ENCODE measurements at regions not wholly inside any gene's neighbourhood (a gene's known extent, or its start where the extent isn't known, plus 50 kb on each side); places are given as distances from the start of the nearest gene placed in this dataset.

DNA sequence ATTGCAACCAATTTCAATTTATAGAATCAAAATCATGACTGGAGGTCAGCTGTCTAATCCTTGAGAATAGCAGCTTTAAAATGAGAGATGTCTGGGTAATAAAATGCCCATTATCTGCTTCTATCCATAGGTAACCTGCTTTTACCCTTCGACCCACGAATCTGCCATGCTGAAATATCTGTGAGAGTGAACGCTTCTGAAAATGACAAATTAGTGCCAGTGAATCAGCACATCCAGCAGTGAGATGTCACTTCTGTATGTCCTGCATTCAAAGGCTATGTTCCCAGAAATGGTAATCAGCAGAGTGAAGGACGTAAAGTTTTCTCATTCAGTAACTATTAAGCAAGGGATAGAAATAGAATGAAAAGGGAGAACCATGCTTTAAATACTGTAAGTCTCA, 532.4 kb upstream of the ITGA1 start:
- intact Hi-C loops (cut with DNase I; ENCODE audit: low total_unique reads): no loop called here
- H3K4me1 ChIP-seq: no peaks in the 10 kb centered on the region
- no peak for DNase-seq
- no peaks in the 10 kb centered on the region for H3K27me3 ChIP-seq
- 88 to 94% (median 88%) methylated on average over 4 of the region's 4 CpGs for WGBS, 5 donors
- H3K27ac ChIP-seq: no peak overlapping the region
- H3K4me3 ChIP-seq: no peak overlapping the region
- H3K36me3 ChIP-seq: no peaks in the 10 kb centered on the region
- H3K9me3 ChIP-seq: no peaks in the 10 kb centered on the region
- no peak for TF ChIP-seq POLR2A (IDR thresholded peaks at IDR 0.05)
- no peak for TF ChIP-seq EP300 (IDR thresholded peaks at IDR 0.05)
- TF ChIP-seq, protein P1, sequence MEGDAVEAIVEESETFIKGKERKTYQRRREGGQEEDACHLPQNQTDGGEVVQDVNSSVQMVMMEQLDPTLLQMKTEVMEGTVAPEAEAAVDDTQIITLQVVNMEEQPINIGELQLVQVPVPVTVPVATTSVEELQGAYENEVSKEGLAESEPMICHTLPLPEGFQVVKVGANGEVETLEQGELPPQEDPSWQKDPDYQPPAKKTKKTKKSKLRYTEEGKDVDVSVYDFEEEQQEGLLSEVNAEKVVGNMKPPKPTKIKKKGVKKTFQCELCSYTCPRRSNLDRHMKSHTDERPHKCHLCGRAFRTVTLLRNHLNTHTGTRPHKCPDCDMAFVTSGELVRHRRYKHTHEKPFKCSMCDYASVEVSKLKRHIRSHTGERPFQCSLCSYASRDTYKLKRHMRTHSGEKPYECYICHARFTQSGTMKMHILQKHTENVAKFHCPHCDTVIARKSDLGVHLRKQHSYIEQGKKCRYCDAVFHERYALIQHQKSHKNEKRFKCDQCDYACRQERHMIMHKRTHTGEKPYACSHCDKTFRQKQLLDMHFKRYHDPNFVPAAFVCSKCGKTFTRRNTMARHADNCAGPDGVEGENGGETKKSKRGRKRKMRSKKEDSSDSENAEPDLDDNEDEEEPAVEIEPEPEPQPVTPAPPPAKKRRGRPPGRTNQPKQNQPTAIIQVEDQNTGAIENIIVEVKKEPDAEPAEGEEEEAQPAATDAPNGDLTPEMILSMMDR (IDR thresholded peaks at IDR 0.05): no peak
- TF ChIP-seq POLR2AphosphoS5 (IDR thresholded peaks at IDR 0.05): no peak

DNA sequence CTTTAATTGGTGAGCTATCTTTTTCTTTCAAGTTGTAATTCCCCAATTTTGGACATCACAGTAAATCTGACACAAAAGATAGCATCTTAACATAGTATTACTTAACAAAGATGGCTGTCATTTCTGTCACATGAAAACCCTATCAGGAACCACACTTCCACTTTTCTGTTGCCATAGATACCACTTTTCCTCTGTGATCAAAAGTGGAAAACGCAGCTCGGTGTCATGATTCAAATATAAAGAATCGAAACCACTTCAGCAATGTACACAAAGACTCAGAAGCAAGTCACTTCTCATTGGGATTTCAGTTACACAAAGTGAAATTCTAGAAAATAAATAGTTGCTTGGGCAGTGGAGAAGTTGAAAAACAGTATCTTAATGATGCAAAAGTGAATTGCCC, 524.9 kb upstream of the ITGA1 start:
- intact Hi-C loops (cut with DNase I; ENCODE audit: low total_unique reads): no loop called here
- H3K27me3 ChIP-seq: no peaks in the 10 kb centered on the region
- WGBS, 5 donors: 51 to 78% (median 62%) methylated on average over 3 of the region's 3 CpGs
- TF ChIP-seq, protein P1 (IDR thresholded peaks at IDR 0.05): no peak
- TF ChIP-seq EP300 (IDR thresholded peaks at IDR 0.05): no peak
- no peak for TF ChIP-seq POLR2A (IDR thresholded peaks at IDR 0.05)
- no peak for TF ChIP-seq POLR2AphosphoS5 (IDR thresholded peaks at IDR 0.05)
- H3K9me3 ChIP-seq: no peaks in the 10 kb centered on the region
- no peak overlapping the region for H3K27ac ChIP-seq
- no peak overlapping the region for H3K4me3 ChIP-seq
- peak in 1 of 2 donors; percentile 15 for DNase-seq
- H3K4me1 ChIP-seq: no peaks in the 10 kb centered on the region
- no peaks in the 10 kb centered on the region for H3K36me3 ChIP-seq

DNA sequence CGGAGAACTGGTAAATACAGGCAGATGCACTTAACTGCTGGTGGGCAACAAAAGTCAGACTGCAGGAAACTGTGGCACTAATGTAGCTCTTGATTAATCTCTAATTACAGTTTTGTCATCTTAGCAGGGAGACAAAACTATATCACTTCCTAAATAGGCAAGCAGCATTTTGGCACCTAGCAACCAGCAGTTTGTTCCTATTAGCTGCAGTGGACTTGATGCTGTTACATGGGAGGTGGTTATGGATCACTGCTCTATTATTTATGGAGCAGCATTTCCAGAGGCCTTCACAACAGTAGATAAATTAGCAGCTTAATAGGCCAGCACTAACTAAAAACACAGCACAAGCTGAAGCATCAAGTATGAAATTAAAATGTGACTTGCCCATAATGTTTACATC, 518.3 kb upstream of the ITGA1 start:
- TF ChIP-seq, protein P1 (IDR thresholded peaks at IDR 0.05): no peak
- no peak for TF ChIP-seq EP300 (IDR thresholded peaks at IDR 0.05)
- no peak overlapping the region for H3K27ac ChIP-seq
- no peaks in the 10 kb centered on the region for H3K27me3 ChIP-seq
- peak overlapping the region in 1 of 4 donors; percentile 11 for H3K4me3 ChIP-seq
- 36 to 88% (median 74%) methylated on average over 1 of the region's 1 CpG for WGBS, 5 donors
- H3K4me1 ChIP-seq: no peaks in the 10 kb centered on the region
- H3K9me3 ChIP-seq: no peaks in the 10 kb centered on the region
- no peaks in the 10 kb centered on the region for H3K36me3 ChIP-seq
- peak in 1 of 2 donors; percentile 64 for DNase-seq
- intact Hi-C loops (cut with DNase I; ENCODE audit: low total_unique reads): no loop called here

DNA sequence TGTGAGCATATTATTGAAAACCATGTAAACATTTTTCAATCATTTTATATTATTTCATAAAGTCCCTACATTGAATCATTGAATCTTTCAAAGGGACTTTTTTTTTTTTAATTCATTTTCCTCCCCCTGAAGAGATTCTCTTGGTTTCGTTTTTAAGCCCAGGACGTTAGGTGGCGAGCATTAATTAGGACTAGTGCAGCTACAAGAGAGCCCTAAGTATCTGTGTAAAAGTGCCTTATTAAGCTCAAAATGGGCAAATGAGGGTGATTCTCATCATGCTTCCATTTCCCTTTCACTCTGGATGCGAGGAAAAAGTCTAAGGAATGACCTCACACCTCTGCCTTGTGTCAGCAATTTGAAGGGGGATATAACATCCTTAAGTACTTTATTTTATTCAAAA, 517.9 kb upstream of the ITGA1 start:
- no peaks in the 10 kb centered on the region for H3K4me1 ChIP-seq
- peak overlapping the region in 2 of 4 donors; percentile 6 to 11 for H3K4me3 ChIP-seq
- H3K27ac ChIP-seq: no peak overlapping the region
- peak in 1 of 2 donors; percentile 18 for DNase-seq
- TF ChIP-seq, protein P1 (IDR thresholded peaks at IDR 0.05): no peak
- TF ChIP-seq POLR2AphosphoS5 (IDR thresholded peaks at IDR 0.05): no peak
- no peak for TF ChIP-seq POLR2A (IDR thresholded peaks at IDR 0.05)
- TF ChIP-seq EP300 (IDR thresholded peaks at IDR 0.05): no peak
- H3K9me3 ChIP-seq: no peaks in the 10 kb centered on the region
- 57 to 68% (median 63%) methylated on average over 4 of the region's 4 CpGs for WGBS, 5 donors
- H3K36me3 ChIP-seq: no peaks in the 10 kb centered on the region
- intact Hi-C loops (cut with DNase I; ENCODE audit: low total_unique reads): no loop called here
- no peaks in the 10 kb centered on the region for H3K27me3 ChIP-seq

Data from stomach (tissue), 8 donors.